OCI-LY7 (cell line): ENCODE measurements at regions not wholly inside any gene's neighbourhood (a gene's known extent, or its start where the extent isn't known, plus 50 kb on each side); places are given as distances from the start of the nearest gene placed in this dataset.

Source experiments
- EZH2phosphoT487 ChIP-seq: fragments of 200-600 bp; sonication (generic); IDR thresholded peaks from 2 replicates; pipeline ENCODE4 v1.6.1; 2018; ENCODE audit warnings: low read depth, borderline replicate concordance, mild to moderate bottlenecking, mixed run types, antibody characterized with exemption, low read length, moderate library complexity, mixed read lengths
- TF ChIP-seq, protein P1 (sequence below): fragments of 200-600 bp; sonication (generic); conservative IDR thresholded peaks from 2 replicates; pipeline ENCODE4 v1.5.1; 2014; ENCODE audit warnings: mild to moderate bottlenecking, antibody characterized with exemption, low read length, moderate library complexity, mixed read lengths

DNA sequence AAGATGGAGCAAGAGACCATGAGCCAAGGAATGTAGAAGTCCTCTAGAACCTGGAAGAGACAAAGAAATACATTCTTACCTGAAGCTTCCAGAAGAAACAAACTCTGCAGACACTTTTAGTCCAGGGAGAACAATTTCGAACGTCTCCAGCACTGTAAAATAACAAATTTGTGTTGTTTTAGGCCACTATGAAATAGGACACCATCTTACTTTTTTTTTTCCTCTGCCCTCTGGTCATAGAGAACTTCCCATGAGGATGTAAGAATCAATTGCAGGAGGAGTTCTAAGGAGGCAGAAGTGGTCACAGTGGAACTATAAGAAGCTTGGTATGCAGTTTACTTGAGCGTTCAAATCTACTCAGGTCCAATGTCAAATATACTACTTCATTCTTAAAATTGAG lies 1295.9 kb downstream of the ZPLD1 start:
- TF ChIP-seq, protein P1, sequence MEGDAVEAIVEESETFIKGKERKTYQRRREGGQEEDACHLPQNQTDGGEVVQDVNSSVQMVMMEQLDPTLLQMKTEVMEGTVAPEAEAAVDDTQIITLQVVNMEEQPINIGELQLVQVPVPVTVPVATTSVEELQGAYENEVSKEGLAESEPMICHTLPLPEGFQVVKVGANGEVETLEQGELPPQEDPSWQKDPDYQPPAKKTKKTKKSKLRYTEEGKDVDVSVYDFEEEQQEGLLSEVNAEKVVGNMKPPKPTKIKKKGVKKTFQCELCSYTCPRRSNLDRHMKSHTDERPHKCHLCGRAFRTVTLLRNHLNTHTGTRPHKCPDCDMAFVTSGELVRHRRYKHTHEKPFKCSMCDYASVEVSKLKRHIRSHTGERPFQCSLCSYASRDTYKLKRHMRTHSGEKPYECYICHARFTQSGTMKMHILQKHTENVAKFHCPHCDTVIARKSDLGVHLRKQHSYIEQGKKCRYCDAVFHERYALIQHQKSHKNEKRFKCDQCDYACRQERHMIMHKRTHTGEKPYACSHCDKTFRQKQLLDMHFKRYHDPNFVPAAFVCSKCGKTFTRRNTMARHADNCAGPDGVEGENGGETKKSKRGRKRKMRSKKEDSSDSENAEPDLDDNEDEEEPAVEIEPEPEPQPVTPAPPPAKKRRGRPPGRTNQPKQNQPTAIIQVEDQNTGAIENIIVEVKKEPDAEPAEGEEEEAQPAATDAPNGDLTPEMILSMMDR: no peak
- no peak for TF ChIP-seq EZH2phosphoT487
